ENCODE measurements at regions not wholly inside any gene's neighbourhood (a gene's known extent, or its start where the extent isn't known, plus 50 kb on each side); places are given as distances from the start of the nearest gene placed in this dataset.

- no peak for TF ChIP-seq EZH2phosphoT487 (IDR thresholded peaks at IDR 0.05; ENCODE audit: insufficient read depth, low read depth)
- TF ChIP-seq EZH2 (IDR thresholded peaks at IDR 0.05; ENCODE audit: insufficient read depth, poor library complexity, severe bottlenecking) = no peak
Measured at GRCh38 chr1:209344156-209344555, 239.4 kb upstream of the CAMK1G start.
